Astrocyte of the cerebellum (primary cell): ENCODE measurements at regions not wholly inside any gene's neighbourhood (a gene's known extent, or its start where the extent isn't known, plus 50 kb on each side); places are given as distances from the start of the nearest gene placed in this dataset.

Source experiments
- DNase-seq: peaks from one replicate; pipeline ENCODE4 v3.0.0-alpha.2; 2011; ENCODE audit warnings: low read depth
- H3K4me3 ChIP-seq: 2 replicates; pipeline ENCODE4 v1.5.1; 2011; ENCODE audit warnings: mild to moderate bottlenecking, low read depth, low read length, moderate library complexity
- CTCF ChIP-seq: IDR thresholded peaks from 2 replicates; pipeline ENCODE4 v1.5.1; 2012; ENCODE audit warnings: low read length, low read depth, moderate library complexity, mild to moderate bottlenecking; ENCODE audit errors: missing control alignments
- in situ Hi-C: cut with HindIII; loops from 2 replicates; pipeline ENCODE4 v1.10.0; 2017; ENCODE audit warnings: low sequenced_read_pairs

- no peak for TF ChIP-seq CTCF
- DNase-seq: no peak
- in situ Hi-C loops: no loop called here
Measured at GRCh38 chr4:111282035-111282434, 659.2 kb upstream of the PITX2 start.

GRCh38 chr4:111283066-111283677, 660.3 kb upstream of the PITX2 start:
- peak; percentile 92 for TF ChIP-seq CTCF
- DNase-seq: peak; percentile 22
- no peak overlapping the region for H3K4me3 ChIP-seq
- in situ Hi-C loops: no loop called here

More at GRCh38 chr4:111282035-111282434, 659.2 kb upstream of the PITX2 start:
- H3K4me3 ChIP-seq: no peak overlapping the region

GRCh38 chr4:111296466-111296865, 673.6 kb upstream of the PITX2 start:
- no peak for TF ChIP-seq CTCF
- in situ Hi-C loops: no loop called here
- no peak for DNase-seq
- no peak overlapping the region for H3K4me3 ChIP-seq

- no peak overlapping the region for H3K4me3 ChIP-seq
- in situ Hi-C loops: no loop called here
- no peak for TF ChIP-seq CTCF
- DNase-seq: no peak
Measured at GRCh38 chr4:111303806-111304205, 680.9 kb upstream of the PITX2 start.

- in situ Hi-C loops: no loop called here
- H3K4me3 ChIP-seq: no peak overlapping the region
- peak; percentile 60 for DNase-seq
- TF ChIP-seq CTCF: no peak
Measured at GRCh38 chr4:111323496-111323895, 700.6 kb upstream of the PITX2 start.

GRCh38 chr4:111323916-111324315, 701.0 kb upstream of the PITX2 start:
- in situ Hi-C loops: no loop called here
- no peak for DNase-seq
- no peak overlapping the region for H3K4me3 ChIP-seq
- TF ChIP-seq CTCF: no peak

GRCh38 chr4:111326450-111326849, 703.6 kb upstream of the PITX2 start:
- H3K4me3 ChIP-seq: no peak overlapping the region
- TF ChIP-seq CTCF: no peak
- in situ Hi-C loops: no loop called here
- no peak for DNase-seq
